Stomach smooth muscle (tissue), 2 donors: ENCODE measurements at regions not wholly inside any gene's neighbourhood (a gene's known extent, or its start where the extent isn't known, plus 50 kb on each side); places are given as distances from the start of the nearest gene placed in this dataset.
"Not testable (repeated sequence)": the region's sequence is repeated elsewhere in the genome, so short reads cannot be mapped to it uniquely, and the experiment has no call there.

Experiments used
- H3K27ac ChIP-seq: one replicate; pipeline ENCODE4 v1.7.0; 2013; ENCODE audit warnings: mild to moderate bottlenecking, low read length, inconsistent platforms
- H3K27me3 ChIP-seq, 2 donors: one replicate each; pipeline ENCODE4 v1.7.0; 2013; ENCODE audit warnings: low read length in 2 of 2; ENCODE audit not compliant: insufficient read depth in 2 of 2, control insufficient read depth in 1 of 2
- H3K36me3 ChIP-seq, 2 donors: one replicate each; pipeline ENCODE4 v1.7.0; 2013; ENCODE audit warnings: low read length in 2 of 2; ENCODE audit not compliant: control insufficient read depth in 2 of 2, insufficient read depth in 2 of 2
- H3K4me1 ChIP-seq: one replicate; pipeline ENCODE4 v1.7.0; 2013; ENCODE audit warnings: low read length; ENCODE audit not compliant: control insufficient read depth, insufficient read depth
- H3K4me3 ChIP-seq, 2 donors: one replicate each; pipeline ENCODE4 v1.7.0; 2013; ENCODE audit warnings: low read length in 2 of 2
- H3K9ac ChIP-seq, 2 donors: one replicate each; pipeline ENCODE4 v1.7.0; 2013; ENCODE audit warnings: low read length in 2 of 2, mild to moderate bottlenecking in 1 of 2
- H3K9me3 ChIP-seq, 2 donors: one replicate each; pipeline ENCODE4 v1.7.0; 2013; ENCODE audit warnings: low read length in 2 of 2; ENCODE audit not compliant: control insufficient read depth in 2 of 2
- donor health status: healthy.
- donor health status: Pancreatic carcinoma.

DNA sequence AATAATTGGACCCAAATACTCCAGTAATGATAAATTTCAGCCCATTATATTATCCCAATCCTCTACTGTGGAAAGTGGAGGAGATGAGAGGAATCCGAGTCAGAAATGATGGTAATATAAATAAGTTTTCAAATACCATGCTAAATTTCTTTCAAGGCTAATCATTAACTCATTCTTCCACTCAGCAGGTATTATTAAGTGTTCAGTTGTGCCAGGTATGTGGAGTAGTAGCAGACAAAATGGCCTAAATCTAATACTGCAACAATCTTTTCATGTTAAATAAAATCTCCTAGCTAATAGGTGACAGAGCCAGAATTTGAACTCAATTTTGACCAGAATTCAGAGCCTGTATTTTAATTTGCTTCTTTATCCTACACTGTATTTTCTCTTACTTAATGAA lies 538.6 kb upstream of the ROBO2 start:
- Histone ChIP-seq H3K27me3 (no peaks in the 10 kb centered on the region), H3K4me1 (no peaks in the 10 kb centered on the region), H3K27ac (no peak overlapping the region), H3K9me3 (no peaks in the 10 kb centered on the region), H3K4me3 (no peak overlapping the region), H3K9ac (no peak overlapping the region), H3K36me3 (no peaks in the 10 kb centered on the region)

DNA sequence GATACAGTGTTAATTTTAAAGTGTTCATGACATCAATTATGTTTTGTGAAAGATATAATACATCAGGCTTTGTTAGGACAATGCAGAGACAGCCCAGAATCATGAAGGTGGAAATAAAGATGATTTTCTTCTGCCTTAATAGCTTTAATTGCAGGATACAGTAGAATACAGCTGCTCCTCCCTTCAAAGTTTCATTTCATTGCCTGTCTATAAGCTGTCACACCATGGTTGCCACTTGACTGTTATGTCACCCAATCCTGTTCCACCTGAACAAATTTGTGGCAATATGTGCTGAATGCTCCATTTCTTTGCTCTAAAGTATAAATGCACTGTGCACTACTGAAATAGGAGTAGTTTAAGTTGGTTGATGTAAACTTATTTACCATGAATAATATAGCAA lies 537.8 kb upstream of the ROBO2 start:
- H3K27me3 ChIP-seq: no peaks in the 10 kb centered on the region
- no peak overlapping the region for H3K27ac ChIP-seq
- no peaks in the 10 kb centered on the region for H3K36me3 ChIP-seq
- no peaks in the 10 kb centered on the region for H3K9me3 ChIP-seq
- H3K4me3 ChIP-seq: no peak overlapping the region
- H3K9ac ChIP-seq: no peak overlapping the region
- no peaks in the 10 kb centered on the region for H3K4me1 ChIP-seq

DNA sequence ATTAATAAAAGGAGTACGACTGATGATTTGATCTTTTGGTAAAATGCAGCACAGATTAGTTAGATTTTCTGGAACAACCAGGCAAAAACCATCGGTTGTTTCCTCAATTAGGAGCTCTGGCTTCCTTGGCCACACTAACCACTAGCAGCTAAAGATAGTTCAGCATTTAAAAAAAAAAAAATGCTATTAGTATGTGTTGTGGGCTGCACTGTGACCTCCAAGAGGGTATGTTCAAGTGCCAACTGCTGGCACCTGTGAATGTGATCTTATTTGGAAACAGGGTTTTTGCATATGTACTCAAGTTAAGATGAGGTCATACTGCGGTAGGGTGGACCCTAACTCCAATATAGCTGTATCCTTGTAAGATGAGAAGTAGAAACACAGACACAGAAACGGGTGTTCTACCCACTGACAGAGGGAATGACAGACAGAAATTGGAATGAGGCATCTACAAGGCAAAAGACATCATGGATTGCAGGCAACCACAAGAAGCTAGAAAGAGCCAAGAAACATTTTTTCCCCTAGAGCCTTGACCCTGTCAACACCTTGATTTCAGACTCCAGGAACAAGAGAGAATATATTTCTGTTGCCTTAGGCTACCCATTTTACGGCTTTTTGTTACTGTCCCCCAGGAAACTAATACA lies 534.6 kb upstream of the ROBO2 start:
- Histone ChIP-seq H3K27ac (no peak overlapping the region), H3K27me3 (no peaks in the 10 kb centered on the region), H3K9ac (no peak overlapping the region), H3K4me1 (no peaks in the 10 kb centered on the region), H3K4me3 (no peak overlapping the region), H3K9me3 (no peaks in the 10 kb centered on the region), H3K36me3 (no peaks in the 10 kb centered on the region)

DNA sequence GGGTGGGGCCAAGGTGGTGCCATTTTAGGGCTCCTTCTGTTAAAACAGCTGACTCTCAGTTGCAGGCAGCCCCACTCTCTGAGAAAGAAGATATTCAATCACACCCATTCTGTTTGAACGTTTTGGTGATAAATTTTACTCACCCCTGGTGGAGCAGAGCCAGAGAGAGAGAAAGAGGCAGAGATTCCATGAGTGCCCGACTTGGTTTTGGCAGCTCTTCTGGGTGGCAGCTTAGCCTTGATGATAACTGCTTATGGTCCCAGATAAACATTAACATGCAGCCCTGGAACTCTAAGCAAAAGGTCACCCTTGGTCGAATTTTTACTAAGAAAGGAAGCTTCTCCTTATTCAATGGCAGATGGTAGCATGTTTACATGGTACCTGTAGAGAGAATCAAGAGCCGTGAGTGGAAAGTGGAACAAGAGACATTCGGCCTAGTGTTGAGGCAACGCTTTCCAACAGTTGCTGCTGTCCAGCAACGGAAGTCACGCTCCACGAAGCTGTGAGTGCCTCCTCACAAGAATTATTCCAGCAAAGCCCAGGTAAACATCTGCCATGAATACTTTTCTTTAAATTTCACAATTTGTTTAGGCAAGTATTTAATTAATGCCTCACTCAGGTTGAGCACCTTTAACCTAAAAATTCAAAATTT lies 530.6 kb upstream of the ROBO2 start:
- Histone ChIP-seq H3K4me1 (no peaks in the 10 kb centered on the region), H3K9me3 (no peaks in the 10 kb centered on the region), H3K9ac (no peak overlapping the region), H3K27ac (no peak overlapping the region), H3K4me3 (no peak overlapping the region), H3K36me3 (no peaks in the 10 kb centered on the region), H3K27me3 (no peaks in the 10 kb centered on the region)

DNA sequence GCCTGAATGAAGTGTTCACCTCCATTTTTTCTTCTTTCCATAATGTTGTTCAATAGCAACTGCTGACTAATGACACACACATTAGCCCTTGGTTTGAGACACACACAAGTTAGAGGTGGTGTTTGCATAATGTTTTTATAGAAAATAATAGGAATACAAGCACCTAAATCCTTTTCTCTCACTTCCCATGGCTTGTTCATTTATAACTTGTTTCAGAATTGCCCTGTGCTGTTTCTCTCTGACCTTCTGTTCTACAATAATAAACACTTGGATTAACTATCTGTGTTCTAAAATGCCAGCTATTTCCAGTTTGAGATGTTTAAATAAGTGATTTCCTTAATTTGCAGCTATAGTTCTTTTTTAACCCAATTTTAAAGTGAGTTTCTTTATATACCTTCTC lies 525.1 kb upstream of the ROBO2 start:
- Histone ChIP-seq H3K27me3 (no peaks in the 10 kb centered on the region), H3K36me3 (no peaks in the 10 kb centered on the region), H3K27ac (no peak overlapping the region), H3K9ac (no peak overlapping the region), H3K9me3 (no peaks in the 10 kb centered on the region), H3K4me1 (no peaks in the 10 kb centered on the region), H3K4me3 (no peak overlapping the region)

- no peak overlapping the region for H3K27ac ChIP-seq
- H3K36me3 ChIP-seq: no peaks in the 10 kb centered on the region
- H3K27me3 ChIP-seq: no peaks in the 10 kb centered on the region
- no peak overlapping the region for H3K4me3 ChIP-seq
- no peaks in the 10 kb centered on the region for H3K4me1 ChIP-seq
- H3K9ac ChIP-seq: no peak overlapping the region
- H3K9me3 ChIP-seq: no peaks in the 10 kb centered on the region
Observed at GRCh38 chr3:76523337-76523736, 516.6 kb upstream of the ROBO2 start.

DNA sequence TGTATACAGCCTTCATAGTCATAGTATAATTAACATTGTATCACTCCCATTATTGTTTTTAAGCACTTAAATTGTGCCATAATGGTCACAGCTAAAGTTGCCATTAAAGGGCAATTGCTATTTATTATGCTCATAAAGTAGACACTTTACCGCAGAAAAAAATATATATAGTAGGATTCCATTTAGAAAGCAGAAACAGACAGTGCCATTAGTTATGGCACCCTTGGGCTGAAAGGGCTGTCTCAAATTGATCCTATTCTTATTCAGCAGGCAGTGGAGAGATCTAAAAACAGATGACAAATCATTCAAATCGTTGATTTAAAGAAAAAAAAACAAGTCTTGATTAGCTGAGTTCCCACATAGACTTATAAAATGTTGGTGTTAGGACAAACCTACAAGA lies 514.2 kb upstream of the ROBO2 start:
- Histone ChIP-seq H3K9ac (no peak overlapping the region), H3K27ac (no peak overlapping the region), H3K9me3 (no peaks in the 10 kb centered on the region), H3K27me3 (no peaks in the 10 kb centered on the region), H3K36me3 (no peaks in the 10 kb centered on the region), H3K4me1 (no peaks in the 10 kb centered on the region), H3K4me3 (no peak overlapping the region)

- no peak overlapping the region for H3K27ac ChIP-seq
- H3K9ac ChIP-seq: no peak overlapping the region
- no peaks in the 10 kb centered on the region for H3K4me1 ChIP-seq
- H3K27me3 ChIP-seq: no peaks in the 10 kb centered on the region
- H3K9me3 ChIP-seq: no peaks in the 10 kb centered on the region
- no peaks in the 10 kb centered on the region for H3K36me3 ChIP-seq
- H3K4me3 ChIP-seq: no peak overlapping the region
Observed at GRCh38 chr3:76527773-76528172, 512.1 kb upstream of the ROBO2 start.

DNA sequence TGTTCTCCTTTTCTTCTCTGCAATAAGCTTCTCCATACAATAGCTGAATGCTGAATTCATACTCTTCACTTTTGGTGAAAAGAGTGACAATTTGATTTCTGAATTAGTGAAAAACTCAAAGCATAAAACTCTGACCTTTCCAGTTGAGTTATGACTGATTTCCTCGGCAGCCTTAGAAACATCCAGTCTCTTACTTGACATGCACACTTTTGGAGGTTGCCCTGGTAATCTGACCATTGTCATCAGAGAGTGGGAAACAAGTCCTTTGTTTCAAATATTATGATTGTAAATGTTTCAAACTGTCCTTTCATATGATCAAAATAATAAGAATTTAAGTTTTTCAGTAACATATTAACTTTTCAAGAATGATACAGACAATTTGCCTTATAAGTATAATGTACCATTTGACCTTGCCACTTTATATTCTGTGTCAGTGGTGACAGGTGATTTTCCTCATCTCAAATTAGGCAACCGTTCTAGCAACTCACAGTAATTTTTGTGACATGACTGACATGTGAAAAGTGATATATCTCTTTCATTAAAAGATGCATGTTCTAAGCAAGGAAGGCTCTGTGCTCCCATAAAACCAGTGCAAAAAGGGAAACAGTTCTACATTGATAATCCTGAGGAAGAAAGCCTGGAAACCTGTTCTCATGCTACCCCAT lies 507.6 kb upstream of the ROBO2 start:
- Histone ChIP-seq H3K4me3 (no peak overlapping the region), H3K9me3 (no peaks in the 10 kb centered on the region), H3K4me1 (no peaks in the 10 kb centered on the region), H3K9ac (no peak overlapping the region), H3K27me3 (no peaks in the 10 kb centered on the region), H3K27ac (no peak overlapping the region), H3K36me3 (no peaks in the 10 kb centered on the region)

DNA sequence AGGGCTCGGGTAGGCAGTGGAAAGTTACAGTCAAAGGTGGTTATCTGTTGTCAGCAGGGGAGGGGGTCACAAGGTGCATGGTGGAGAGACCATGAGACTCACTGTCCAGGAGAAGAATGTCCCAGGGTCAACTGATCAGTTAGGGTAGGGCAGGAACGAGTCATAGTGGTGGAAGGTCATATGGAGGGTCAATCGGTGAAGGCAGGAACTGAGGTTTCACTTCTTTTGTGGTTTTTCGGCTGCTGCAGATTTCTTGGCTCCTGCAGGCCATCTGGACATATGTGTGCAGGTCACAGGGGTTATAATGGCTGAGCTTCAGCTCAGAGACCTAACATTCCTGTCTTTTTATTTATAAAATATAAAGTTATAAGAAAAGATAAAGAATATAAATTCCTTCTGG lies 506.2 kb upstream of the ROBO2 start:
- H3K9me3 ChIP-seq, H3K27ac ChIP-seq, H3K27me3 ChIP-seq, H3K36me3 ChIP-seq, H3K4me1 ChIP-seq, H3K4me3 ChIP-seq, H3K9ac ChIP-seq: not testable (repeated sequence)

DNA sequence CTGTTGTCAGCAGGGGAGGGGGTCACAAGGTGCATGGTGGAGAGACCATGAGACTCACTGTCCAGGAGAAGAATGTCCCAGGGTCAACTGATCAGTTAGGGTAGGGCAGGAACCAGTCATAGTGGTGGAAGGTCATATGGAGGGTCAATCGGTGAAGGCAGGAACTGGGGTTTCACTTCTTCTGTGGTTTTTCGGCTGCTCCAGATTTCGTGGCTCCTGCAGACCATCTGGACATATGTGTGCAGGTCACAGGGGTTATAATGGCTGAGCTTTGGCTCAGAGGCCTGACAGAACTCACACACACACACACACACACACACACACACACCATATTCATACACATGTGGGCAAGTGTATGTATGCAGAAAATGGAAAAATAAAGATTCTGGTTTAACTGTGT lies 502.0 kb upstream of the ROBO2 start:
- not testable (repeated sequence) for H3K9ac ChIP-seq, H3K9me3 ChIP-seq, H3K27ac ChIP-seq, H3K27me3 ChIP-seq, H3K36me3 ChIP-seq, H3K4me3 ChIP-seq, H3K4me1 ChIP-seq
